ENCODE measurements at regions not wholly inside any gene's neighbourhood (a gene's known extent, or its start where the extent isn't known, plus 50 kb on each side); places are given as distances from the start of the nearest gene placed in this dataset.
"Not testable (repeated sequence)": the region's sequence is repeated elsewhere in the genome, so short reads cannot be mapped to it uniquely, and the experiment has no call there.

DNA sequence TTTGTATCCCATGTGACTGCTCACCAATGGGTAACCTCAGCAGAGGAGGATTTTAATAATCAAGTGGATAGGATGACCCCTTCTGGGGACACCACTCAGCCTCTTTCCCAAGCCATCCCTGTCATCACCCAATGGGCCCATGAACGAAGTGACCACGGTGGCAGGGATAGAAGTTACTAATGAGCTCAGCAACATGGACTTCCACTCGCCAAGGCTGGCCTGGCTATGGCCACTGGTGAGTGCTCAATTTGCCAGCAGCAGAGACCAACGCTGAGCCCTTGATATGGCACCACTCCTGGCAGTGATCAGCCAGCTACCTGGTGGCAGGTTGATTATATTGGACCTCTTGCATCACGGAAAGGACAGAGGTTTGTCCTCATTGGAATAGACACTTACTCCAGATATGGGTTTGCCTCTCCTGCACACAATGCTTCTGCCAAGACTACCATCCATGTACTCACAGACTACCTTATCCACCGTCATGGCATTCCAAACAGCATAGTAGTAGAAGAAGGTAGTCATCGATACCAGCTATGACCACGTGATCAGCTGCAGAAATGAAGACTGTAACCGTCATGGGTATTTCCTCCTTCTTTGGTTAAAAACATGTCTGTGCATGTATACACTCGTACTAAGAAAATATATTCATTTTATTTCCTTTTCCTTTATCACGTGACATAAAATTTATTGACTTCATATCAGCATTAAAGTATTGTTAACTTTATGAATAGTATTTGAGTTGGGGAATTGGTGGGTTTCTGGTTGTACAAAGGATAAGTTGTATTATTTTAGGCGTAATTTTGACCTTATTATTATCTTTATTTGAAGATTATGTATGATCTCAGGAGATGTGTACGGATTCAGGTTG, 562.6 kb downstream of the PTPRU start:
- no peak for TF ChIP-seq POLR2A (IDR thresholded peaks at IDR 0.05; ENCODE audit: low read depth, low read length)
- DNase-seq (ENCODE audit: insufficient read length, low spot score) (no peak), FAIRE-seq (no peak)

- DNase-seq (ENCODE audit: insufficient read length, low spot score); FAIRE-seq: not testable (repeated sequence)
Measured at GRCh38 chr1:29797125-29797524, 560.8 kb downstream of the PTPRU start.

- not testable (repeated sequence) for FAIRE-seq; DNase-seq (ENCODE audit: insufficient read length, low spot score)
Measured at GRCh38 chr1:29795965-29796364, 559.6 kb downstream of the PTPRU start.

DNA sequence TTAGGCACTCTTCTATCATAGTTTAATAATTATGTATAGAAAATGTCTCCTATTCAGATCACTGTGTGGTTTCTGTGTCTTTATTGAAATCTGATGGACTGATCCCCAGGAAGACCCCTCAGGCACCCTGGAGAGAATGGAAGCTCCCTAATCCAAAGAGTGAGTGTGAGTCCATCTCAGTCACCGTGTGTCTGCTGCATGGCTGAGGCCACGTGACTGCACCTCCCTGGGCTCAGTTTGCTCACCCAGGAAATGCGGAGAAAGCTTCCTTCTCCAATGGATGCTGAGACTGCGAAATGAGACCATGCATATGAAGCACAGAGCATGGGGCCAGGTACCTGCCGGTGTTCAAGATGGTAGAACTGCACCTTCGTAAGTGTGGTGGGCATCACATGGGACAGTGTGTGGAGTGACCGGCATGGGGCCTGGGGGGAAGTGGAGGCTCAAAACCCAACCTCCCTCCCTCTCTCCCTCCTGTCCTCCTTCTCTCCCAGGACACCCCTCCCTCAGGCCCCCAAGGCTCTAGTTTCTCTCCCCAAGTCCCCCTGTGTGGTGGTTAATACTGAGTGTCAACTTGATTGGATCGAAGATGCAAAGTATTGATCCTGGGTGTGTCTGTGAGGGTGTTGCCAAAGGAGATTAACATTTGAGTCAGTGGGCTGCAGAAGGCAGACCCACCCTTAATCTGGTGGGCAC, 557.5 kb downstream of the PTPRU start:
- TF ChIP-seq POLR2A (IDR thresholded peaks at IDR 0.05; ENCODE audit: low read depth, low read length): no peak
- FAIRE-seq (no peak), DNase-seq (ENCODE audit: insufficient read length, low spot score) (no peak)

- TF ChIP-seq POLR2A (IDR thresholded peaks at IDR 0.05; ENCODE audit: low read depth, low read length): no peak
- FAIRE-seq: no peak
- DNase-seq (ENCODE audit: insufficient read length, low spot score): peak; percentile 23
Measured at GRCh38 chr1:29793101-29793546, 556.8 kb downstream of the PTPRU start.

DNA sequence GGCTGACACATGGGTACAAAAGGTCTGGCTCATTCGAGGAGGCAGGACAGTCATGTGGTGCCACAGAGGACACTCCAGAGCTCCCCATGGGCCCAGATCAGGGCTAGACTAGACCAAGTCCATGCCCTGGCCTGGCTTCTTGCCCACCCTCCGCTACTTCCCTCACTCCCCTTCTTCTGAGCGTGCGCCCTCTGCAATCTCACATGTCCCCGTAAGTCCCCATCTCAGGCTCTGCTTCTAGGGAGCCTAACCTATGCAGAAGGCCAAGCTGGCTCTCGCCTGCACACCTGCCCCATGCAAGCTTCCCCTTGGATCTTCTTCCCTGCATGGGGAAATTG, 553.6 kb downstream of the PTPRU start:
- FAIRE-seq (no peak), DNase-seq (ENCODE audit: insufficient read length, low spot score) (no peak)
- no peak for TF ChIP-seq POLR2A (IDR thresholded peaks at IDR 0.05; ENCODE audit: low read depth, low read length)

DNA sequence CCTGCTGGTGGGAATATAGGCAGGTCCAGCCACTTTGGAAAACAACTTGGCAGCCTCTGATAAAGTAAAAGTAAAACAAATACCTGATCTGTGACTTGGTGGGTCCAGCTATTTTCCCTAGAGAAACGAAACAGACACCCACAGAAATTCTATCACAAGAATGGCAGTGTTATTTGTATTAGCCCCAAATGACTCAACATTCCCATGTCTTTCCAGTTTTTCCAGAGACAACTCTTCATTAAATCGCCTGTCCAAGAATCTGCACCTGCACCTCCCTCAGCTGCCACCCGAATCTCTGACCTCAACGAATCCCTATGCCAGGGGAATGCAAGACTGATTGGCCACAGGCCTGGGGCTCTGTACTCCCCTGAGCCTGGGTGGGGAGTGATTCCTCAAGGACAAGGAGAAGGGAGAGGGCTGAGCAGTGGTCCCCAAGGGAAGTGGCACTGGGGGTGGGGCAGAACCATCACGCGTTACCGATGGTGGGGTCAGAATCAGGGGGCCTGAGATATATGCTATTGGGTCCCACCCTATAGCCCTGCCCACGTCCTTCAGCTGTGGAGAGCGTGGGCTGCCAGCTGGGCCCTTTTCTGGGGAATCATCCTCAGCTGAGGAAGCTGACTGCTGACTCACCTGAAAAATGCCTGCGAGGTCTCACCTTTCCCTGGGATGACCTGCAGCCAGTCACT, 553.0 kb downstream of the PTPRU start:
- TF ChIP-seq POLR2A (IDR thresholded peaks at IDR 0.05; ENCODE audit: low read depth, low read length): no peak

GRCh38 chr1:29786791-29787732, 550.7 kb downstream of the PTPRU start:
- FAIRE-seq (no peak), DNase-seq (ENCODE audit: insufficient read length, low spot score) (no peak)
- TF ChIP-seq POLR2A (IDR thresholded peaks at IDR 0.05; ENCODE audit: low read depth, low read length): no peak

More for the DNA sequence above, 553.0 kb downstream of the PTPRU start:
- FAIRE-seq (no peak), DNase-seq (ENCODE audit: insufficient read length, low spot score) (no peak)

GRCh38 chr1:29786195-29786594, 549.9 kb downstream of the PTPRU start:
- TF ChIP-seq POLR2A (IDR thresholded peaks at IDR 0.05; ENCODE audit: low read depth, low read length): no peak
- DNase-seq (ENCODE audit: insufficient read length, low spot score): no peak
- no peak for FAIRE-seq

GRCh38 chr1:29785554-29785953, 549.2 kb downstream of the PTPRU start:
- FAIRE-seq: no peak
- DNase-seq (ENCODE audit: insufficient read length, low spot score): no peak
- no peak for TF ChIP-seq POLR2A (IDR thresholded peaks at IDR 0.05; ENCODE audit: low read depth, low read length)

- FAIRE-seq (no peak), DNase-seq (ENCODE audit: insufficient read length, low spot score) (no peak)
- no peak for TF ChIP-seq POLR2A (IDR thresholded peaks at IDR 0.05; ENCODE audit: low read depth, low read length)
Measured at GRCh38 chr1:29785137-29785527, 548.8 kb downstream of the PTPRU start.

DNA sequence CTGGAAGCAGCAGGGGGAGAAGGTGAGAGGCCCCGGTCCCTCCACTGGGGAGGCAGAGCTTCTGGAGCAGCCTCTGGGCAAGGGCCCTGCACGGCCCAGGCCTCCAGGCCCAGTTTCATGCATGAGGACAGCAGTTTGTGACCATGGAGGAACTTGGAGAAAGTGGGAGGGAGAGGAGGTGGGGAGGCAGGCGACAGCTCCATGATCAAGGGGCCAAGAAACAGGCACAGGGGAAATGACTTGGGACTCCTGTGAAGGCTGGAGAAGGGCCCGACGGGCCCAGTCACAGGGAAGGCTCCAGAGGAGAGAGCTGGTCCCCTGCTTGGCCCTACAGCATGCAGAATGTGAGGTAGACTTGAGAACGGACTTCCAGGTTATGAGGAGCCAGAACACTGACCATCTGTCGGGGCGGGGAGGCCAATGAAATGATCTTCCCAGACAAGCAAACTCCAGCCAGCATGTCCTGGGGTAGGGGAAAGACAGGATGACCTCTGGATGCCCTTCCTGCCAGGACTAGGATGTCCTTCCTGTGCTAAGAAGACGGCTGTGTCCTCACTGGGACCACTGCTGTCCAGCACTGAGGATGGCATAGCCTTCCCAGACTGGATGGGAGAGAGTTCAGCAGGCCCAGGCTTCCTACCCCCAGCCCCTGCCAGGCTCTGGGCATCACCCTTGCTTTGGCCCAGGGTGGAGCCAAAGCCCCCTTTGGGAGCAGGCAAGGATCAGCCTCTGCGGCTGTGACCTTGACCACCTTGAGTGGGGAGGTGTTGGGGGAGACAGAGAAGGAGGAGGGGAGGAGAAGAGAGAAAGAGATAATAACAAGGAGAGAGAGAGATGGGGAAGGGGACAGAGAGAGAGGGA, 548.2 kb downstream of the PTPRU start:
- no peak for FAIRE-seq
- no peak for DNase-seq (ENCODE audit: insufficient read length, low spot score)

More for the DNA sequence above, 548.2 kb downstream of the PTPRU start:
- no peak for TF ChIP-seq POLR2A (IDR thresholded peaks at IDR 0.05; ENCODE audit: low read depth, low read length)

Measured in H54 (cell line).